ENCODE measurements at regions not wholly inside any gene's neighbourhood (a gene's known extent, or its start where the extent isn't known, plus 50 kb on each side); places are given as distances from the start of the nearest gene placed in this dataset.

DNA sequence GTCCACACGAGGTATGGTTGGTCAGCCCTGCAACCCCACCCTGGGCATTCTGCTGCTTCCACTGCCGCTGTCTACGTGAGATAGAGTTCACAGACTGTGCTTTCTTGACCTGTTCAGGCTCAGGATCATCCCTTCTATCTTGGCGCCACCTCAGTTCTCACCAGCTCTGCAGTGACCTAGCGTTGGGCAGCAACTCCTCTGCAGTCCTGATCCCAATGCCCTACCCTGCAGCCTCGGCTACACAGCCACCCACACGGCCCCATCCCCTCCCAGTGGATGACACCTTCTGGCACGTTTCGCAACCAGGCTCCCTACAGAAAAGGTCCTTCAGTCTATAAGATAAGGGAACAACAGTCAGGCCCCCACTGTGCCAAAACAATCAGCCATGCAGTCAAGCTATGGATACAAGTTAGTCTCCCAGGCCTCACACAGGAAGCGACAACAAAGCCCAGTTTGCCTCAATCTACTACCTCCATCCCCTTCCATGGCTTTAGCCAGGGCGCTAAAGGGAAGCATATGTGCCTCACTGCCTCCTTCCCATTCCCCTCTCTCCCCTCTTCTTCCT is 317.9 kb upstream of the PKDCC start:
- Histone ChIP-seq H3K4me3 (ENCODE audit: low read length) (no peak overlapping the region), H3K9me3 (ENCODE audit: insufficient read depth, low read length) (no peaks in the 10 kb centered on the region), H3K9ac (ENCODE audit: low read length) (no peak overlapping the region), H3K79me2 (ENCODE audit: low read length) (no peaks in the 10 kb centered on the region), H4K20me1 (ENCODE audit: insufficient read depth, low read length) (no peaks in the 10 kb centered on the region), H2AFZ (ENCODE audit: low read depth, low read length) (no peak overlapping the region), H3K4me2 (ENCODE audit: low read length) (no peak overlapping the region), H3K4me1 (ENCODE audit: low read length) (peaks cover 13% of the 10 kb centered on the region), H3K27me3 (ENCODE audit: low read depth, low read length) (no peaks in the 10 kb centered on the region), H3K27ac (ENCODE audit: low read length) (no peak overlapping the region), H3K36me3 (replicated peaks; ENCODE audit: low read depth, low read length) (no peaks in the 10 kb centered on the region)
- no peak for TF ChIP-seq EZH2phosphoT487 (IDR thresholded peaks at IDR 0.05; ENCODE audit: low read depth)
- TF ChIP-seq, protein P1, sequence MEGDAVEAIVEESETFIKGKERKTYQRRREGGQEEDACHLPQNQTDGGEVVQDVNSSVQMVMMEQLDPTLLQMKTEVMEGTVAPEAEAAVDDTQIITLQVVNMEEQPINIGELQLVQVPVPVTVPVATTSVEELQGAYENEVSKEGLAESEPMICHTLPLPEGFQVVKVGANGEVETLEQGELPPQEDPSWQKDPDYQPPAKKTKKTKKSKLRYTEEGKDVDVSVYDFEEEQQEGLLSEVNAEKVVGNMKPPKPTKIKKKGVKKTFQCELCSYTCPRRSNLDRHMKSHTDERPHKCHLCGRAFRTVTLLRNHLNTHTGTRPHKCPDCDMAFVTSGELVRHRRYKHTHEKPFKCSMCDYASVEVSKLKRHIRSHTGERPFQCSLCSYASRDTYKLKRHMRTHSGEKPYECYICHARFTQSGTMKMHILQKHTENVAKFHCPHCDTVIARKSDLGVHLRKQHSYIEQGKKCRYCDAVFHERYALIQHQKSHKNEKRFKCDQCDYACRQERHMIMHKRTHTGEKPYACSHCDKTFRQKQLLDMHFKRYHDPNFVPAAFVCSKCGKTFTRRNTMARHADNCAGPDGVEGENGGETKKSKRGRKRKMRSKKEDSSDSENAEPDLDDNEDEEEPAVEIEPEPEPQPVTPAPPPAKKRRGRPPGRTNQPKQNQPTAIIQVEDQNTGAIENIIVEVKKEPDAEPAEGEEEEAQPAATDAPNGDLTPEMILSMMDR (IDR thresholded peaks at IDR 0.05; ENCODE audit: low read depth, low read length) = no peak

DNA sequence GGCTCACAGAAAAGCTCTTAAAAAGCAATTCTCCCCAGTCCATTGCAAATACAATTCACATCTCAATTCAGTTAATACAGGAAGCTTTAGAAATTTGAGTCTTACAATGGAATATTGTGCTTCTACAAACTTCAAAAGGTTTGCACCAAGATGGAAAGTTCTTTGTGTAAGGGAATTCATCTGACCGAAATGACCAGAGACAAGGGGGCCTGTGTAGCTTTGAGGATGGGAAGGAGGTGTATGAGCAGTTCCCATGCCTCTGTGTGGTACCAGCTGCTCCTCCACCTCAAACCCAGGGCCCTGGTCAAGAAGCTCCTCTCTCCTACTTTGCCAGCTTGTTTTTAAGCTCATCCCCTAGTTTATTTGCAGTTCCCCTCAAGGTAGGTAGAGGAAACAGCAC is 312.8 kb upstream of the PKDCC start:
- Histone ChIP-seq H4K20me1 (ENCODE audit: insufficient read depth, low read length) (no peaks in the 10 kb centered on the region), H3K36me3 (replicated peaks; ENCODE audit: low read depth, low read length) (no peaks in the 10 kb centered on the region), H3K79me2 (ENCODE audit: low read length) (no peaks in the 10 kb centered on the region), H3K9ac (ENCODE audit: low read length) (peak overlapping the region; percentile 53; the same call in 1 of the 2 replicates), H3K27me3 (ENCODE audit: low read depth, low read length) (no peaks in the 10 kb centered on the region), H3K9me3 (ENCODE audit: insufficient read depth, low read length) (no peaks in the 10 kb centered on the region), H3K4me1 (ENCODE audit: low read length) (peaks cover 34% of the 10 kb centered on the region), H3K4me2 (ENCODE audit: low read length) (peak overlapping the region; percentile 55; the same call in 1 of the 2 replicates), H2AFZ (ENCODE audit: low read depth, low read length) (no peak overlapping the region), H3K27ac (ENCODE audit: low read length) (peak overlapping the region; percentile 93), H3K4me3 (ENCODE audit: low read length) (no peak overlapping the region)
- TF ChIP-seq, protein P1 (IDR thresholded peaks at IDR 0.05; ENCODE audit: low read depth, low read length) = no peak
- no peak for TF ChIP-seq EZH2phosphoT487 (IDR thresholded peaks at IDR 0.05; ENCODE audit: low read depth)

DNA sequence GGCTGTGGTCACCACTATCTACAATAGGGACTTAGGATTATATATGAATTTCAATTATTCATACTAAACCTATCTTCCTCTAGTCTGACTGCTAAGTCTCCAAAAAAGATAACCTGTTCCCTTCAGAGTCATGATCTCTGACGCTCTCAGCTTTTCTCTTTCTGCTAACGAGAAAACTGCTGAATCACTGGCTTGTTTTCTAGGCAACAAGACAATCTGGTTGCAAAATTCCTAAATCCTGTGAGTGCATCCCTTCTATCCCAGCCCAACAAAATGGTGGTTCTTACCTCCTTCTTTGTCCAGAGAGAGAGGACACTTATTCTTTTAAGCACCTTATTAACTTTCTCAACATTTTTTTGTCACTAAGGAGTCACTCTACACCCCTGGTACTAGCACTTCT is 312.3 kb upstream of the PKDCC start:
- Histone ChIP-seq H3K36me3 (replicated peaks; ENCODE audit: low read depth, low read length) (no peaks in the 10 kb centered on the region), H3K4me3 (ENCODE audit: low read length) (peak overlapping the region; percentile 36), H3K4me2 (ENCODE audit: low read length) (peak overlapping the region; percentile 55), H3K27ac (ENCODE audit: low read length) (peak overlapping the region; percentile 93), H2AFZ (ENCODE audit: low read depth, low read length) (no peak overlapping the region), H3K9ac (ENCODE audit: low read length) (peak overlapping the region; percentile 53), H3K27me3 (ENCODE audit: low read depth, low read length) (no peaks in the 10 kb centered on the region), H3K79me2 (ENCODE audit: low read length) (no peaks in the 10 kb centered on the region), H3K4me1 (ENCODE audit: low read length) (peaks cover 34% of the 10 kb centered on the region), H4K20me1 (ENCODE audit: insufficient read depth, low read length) (no peaks in the 10 kb centered on the region), H3K9me3 (ENCODE audit: insufficient read depth, low read length) (no peaks in the 10 kb centered on the region)
- TF ChIP-seq, protein P1 (IDR thresholded peaks at IDR 0.05; ENCODE audit: low read depth, low read length) = no peak
- no peak for TF ChIP-seq EZH2phosphoT487 (IDR thresholded peaks at IDR 0.05; ENCODE audit: low read depth)

DNA sequence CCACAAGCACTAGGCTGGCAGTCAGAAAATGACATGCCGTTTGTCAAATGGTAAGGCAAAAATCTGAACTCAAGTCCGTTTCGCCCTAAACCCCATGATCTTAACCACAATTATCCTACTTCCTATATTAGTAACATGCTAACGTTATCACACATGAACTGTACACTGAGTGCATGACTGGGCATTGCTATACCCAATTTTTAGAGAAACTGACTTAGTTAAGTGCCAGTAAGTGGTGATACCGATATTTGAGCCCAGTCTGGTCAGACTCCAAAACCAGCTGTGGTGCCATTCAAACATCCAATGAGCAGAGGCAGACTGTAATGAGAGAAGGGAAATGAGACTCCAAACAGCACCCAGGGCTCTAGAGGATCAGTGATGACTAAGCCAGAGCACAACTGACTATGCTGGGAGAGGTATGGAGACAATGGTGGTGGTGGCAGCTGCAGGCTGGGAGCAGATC is 311.7 kb upstream of the PKDCC start:
- peak overlapping the region; percentile 48 for H2AFZ ChIP-seq (ENCODE audit: low read depth, low read length)
- no peaks in the 10 kb centered on the region for H4K20me1 ChIP-seq (ENCODE audit: insufficient read depth, low read length)
- H3K4me1 ChIP-seq (ENCODE audit: low read length) = peaks cover 34% of the 10 kb centered on the region
- no peaks in the 10 kb centered on the region for H3K9me3 ChIP-seq (ENCODE audit: insufficient read depth, low read length)
- no peaks in the 10 kb centered on the region for H3K79me2 ChIP-seq (ENCODE audit: low read length)
- no peaks in the 10 kb centered on the region for H3K36me3 ChIP-seq (replicated peaks; ENCODE audit: low read depth, low read length)
- H3K27ac ChIP-seq (ENCODE audit: low read length) = peak overlapping the region; percentile 93
- peak overlapping the region; percentile 55 for H3K4me2 ChIP-seq (ENCODE audit: low read length)
- TF ChIP-seq, protein P1 (IDR thresholded peaks at IDR 0.05; ENCODE audit: low read depth, low read length) = no peak
- TF ChIP-seq EZH2phosphoT487 (IDR thresholded peaks at IDR 0.05; ENCODE audit: low read depth) = no peak
- no peaks in the 10 kb centered on the region for H3K27me3 ChIP-seq (ENCODE audit: low read depth, low read length)
- H3K4me3 ChIP-seq (ENCODE audit: low read length) = peak overlapping the region; percentile 36
- peak overlapping the region; percentile 69 for H3K9ac ChIP-seq (ENCODE audit: low read length)
